HepG2 (cell line): ENCODE measurements at regions not wholly inside any gene's neighbourhood (a gene's known extent, or its start where the extent isn't known, plus 50 kb on each side); places are given as distances from the start of the nearest gene placed in this dataset.

Source experiments
- ATAC-seq: fragments of 200-7000 bp; cut with Tn5 transposase; 3 replicates; pipeline ENCODE4 v1.9.1; 2020; ENCODE audit warnings: mild to moderate bottlenecking, moderate library complexity
- BruUV-seq: library from RNA; stranded (reverse); fragments of 400-500 nt; replicated peaks from 2 replicates; lab custom pipeline; 2021; lab: Mats Ljungman, UMichigan
- CTCF ChIA-PET: fragments of 300-600 bp; formaldehyde crosslinking; extraction: SDS; loops from one replicate; lab custom pipeline; 2021; ENCODE audit warnings: low total read pairs, inconsistent platforms, low intra/inter-chr PET ratio; lab: Yijun Ruan, JAX
- POLR2A ChIA-PET: fragments of 350-600 bp; sonication (Branson Sonifier 250); formaldehyde crosslinking; loops from one replicate; lab custom pipeline; 2020; ENCODE audit warnings: antibody characterized with exemption, inconsistent platforms; lab: Yijun Ruan, JAX
- DNase-seq: peaks from one replicate; pipeline ENCODE4 v3.0.0-alpha.2; 2015; ENCODE audit warnings: low spot score
- FAIRE-seq: peaks from 3 replicates; lab custom pipeline; 2011; peaks lifted over from hg19 to GRCh38; lab: Jason Lieb, UNC
- H2AFZ ChIP-seq: one replicate; pipeline ENCODE4 v1.6.1; 2011; ENCODE audit warnings: low read length, inconsistent platforms
- H3K27ac ChIP-seq: fragments of 300-600 bp; 3 replicates; pipeline ENCODE4 v1.8.0; 2011; ENCODE audit warnings: mixed run types, mild to moderate bottlenecking, mixed read lengths, low read length, inconsistent platforms; ENCODE audit not compliant: insufficient read depth; ENCODE audit errors: extremely low read length
- H3K27me3 ChIP-seq, 2 experiments: fragments of 200-600 bp in 1 of 2; 2 replicates in 1 of 2; 3 replicates in 1 of 2; pipeline versions ENCODE4 v1.6.0 to v1.8.0; 2011; ENCODE audit warnings: low read length in 2 of 2, mild to moderate bottlenecking in 2 of 2, moderate library complexity in 2 of 2, inconsistent platforms in 1 of 2; ENCODE audit not compliant: insufficient read depth in 2 of 2, control insufficient read depth in 1 of 2
- H3K36me3 ChIP-seq, 2 experiments: fragments of 200-600 bp in 1 of 2; replicated peaks in 1 of 2; 2 replicates in 1 of 2; 3 replicates in 1 of 2; pipeline versions ENCODE4 v1.5.1 to v1.8.0; 2011; ENCODE audit warnings: low read length in 2 of 2, inconsistent platforms in 1 of 2; ENCODE audit not compliant: insufficient read depth in 2 of 2, control insufficient read depth in 1 of 2
- H3K4me1 ChIP-seq: 2 replicates; pipeline ENCODE4 v1.5.1; 2012; ENCODE audit warnings: low read length, inconsistent platforms; ENCODE audit not compliant: insufficient read depth
- H3K4me2 ChIP-seq: 2 replicates; pipeline ENCODE4 v1.6.0; 2011; ENCODE audit warnings: low read depth, low read length, inconsistent platforms
- H3K4me3 ChIP-seq, 3 experiments: fragments of 200-600 bp in 1 of 3; sonication (generic), shearing (Covaris generic) in 1 of 3; replicated peaks in 1 of 3; 2 replicates each; pipeline ENCODE4 v1.5.1; 2011 to 2016; ENCODE audit warnings: low read length in 3 of 3, inconsistent platforms in 2 of 3, low read depth in 2 of 3, mild to moderate bottlenecking in 2 of 3, control low read depth in 1 of 3, mixed read lengths in 1 of 3; ENCODE audit not compliant: insufficient read depth in 1 of 3
- H3K79me2 ChIP-seq: one replicate; pipeline ENCODE4 v1.6.1; 2011; ENCODE audit warnings: low read length, inconsistent platforms; ENCODE audit not compliant: insufficient read depth
- H3K9ac ChIP-seq: 2 replicates; pipeline ENCODE4 v1.6.0; 2011; ENCODE audit warnings: mild to moderate bottlenecking, low read depth, low read length, inconsistent platforms; ENCODE audit not compliant: insufficient read depth
- H3K9me3 ChIP-seq: 2 replicates; pipeline ENCODE4 v1.5.1; 2012; ENCODE audit warnings: mild to moderate bottlenecking, low read length
- H4K20me1 ChIP-seq: 2 replicates; pipeline ENCODE4 v1.6.0; 2011; ENCODE audit warnings: inconsistent platforms, mild to moderate bottlenecking, low read length, moderate library complexity; ENCODE audit not compliant: insufficient read depth
- DMAP1 ChIP-seq: IDR thresholded peaks from 2 replicates; pipeline ENCODE4 v1.6.1; 2016
- GATA4 ChIP-seq: sonication (generic); IDR thresholded peaks from 2 replicates; pipeline ENCODE4 v1.6.1; 2016; ENCODE audit warnings: antibody characterized with exemption, low read depth, borderline replicate concordance
- PPARG ChIP-seq: conservative IDR thresholded peaks from 2 replicates; pipeline ENCODE4 v1.6.1; 2016; ENCODE audit warnings: missing biosample characterization, missing genetic modification reagents
- ZBTB42 ChIP-seq: sonication (generic); formaldehyde crosslinking; IDR thresholded peaks from 2 replicates; pipeline ENCODE4 v1.5.0; 2020; ENCODE audit warnings: mild to moderate bottlenecking, missing genetic modification reagents
- ZNF232 ChIP-seq: sonication (generic); formaldehyde crosslinking; IDR thresholded peaks from 2 replicates; pipeline ENCODE4 v1.4.0; 2020; ENCODE audit warnings: missing genetic modification reagents, borderline replicate concordance
- WGBS: methylation state at CpG from one replicate; pipeline ENCODE4 v1.1.6; 2017; ENCODE audit warnings: low lambda C conversion rate; 5-methylcytosine and 5-hydroxymethylcytosine counted together
- in situ Hi-C: cut with HindIII; loops from 2 replicates; pipeline ENCODE4 v1.10.0; 2017; ENCODE audit warnings: low pct_unique_long_range_greater_than_20kb; ENCODE audit not compliant: extremely low pct_ligation_motif_present
- intact Hi-C: fragments of 100-400 bp; cut with micrococcal nuclease; formaldehyde crosslinking; loops from one replicate; pipeline ENCODE4 v1.10.0; 2022; ENCODE audit not compliant: unreplicated experiment

- no peaks in the 10 kb centered on the region for H4K20me1 ChIP-seq
- no TSS peak for BruUV-seq
- in situ Hi-C loops = no loop called here
- H3K4me1 ChIP-seq = no peaks in the 10 kb centered on the region
- POLR2A ChIA-PET = no interaction called here
- intact Hi-C loops = no loop called here
- no peaks in the 10 kb centered on the region for H3K27me3 ChIP-seq
- no peaks in the 10 kb centered on the region for H3K79me2 ChIP-seq
- CTCF ChIA-PET = no interaction called here
- H3K36me3 ChIP-seq = no peaks in the 10 kb centered on the region
- DNase-seq (no peak), FAIRE-seq (no peak), ATAC-seq (no peak)
- peaks cover 9% of the 10 kb centered on the region for H3K9me3 ChIP-seq
- no peak overlapping the region for H3K9ac ChIP-seq
- H3K4me3 ChIP-seq = no peak overlapping the region
- no peak overlapping the region for H3K4me2 ChIP-seq
- H2AFZ ChIP-seq = no peak overlapping the region
- whole genome bisulfite sequencing = 0% methylated on average over 4 of the region's 4 CpGs
- H3K27ac ChIP-seq = no peak overlapping the region
- TF ChIP-seq PPARG (CRISPR knock-in tag) = no peak
Measured at GRCh38 chr11:131111775-131112174, 195.5 kb upstream of the SNX19 start.

- H3K4me2 ChIP-seq = no peak overlapping the region
- H3K9me3 ChIP-seq = no peaks in the 10 kb centered on the region
- DNase-seq = no peak
- POLR2A ChIA-PET = no interaction called here
- no peak for ATAC-seq
- H3K4me3 ChIP-seq = no peak overlapping the region
- H2AFZ ChIP-seq = no peak overlapping the region
- in situ Hi-C loops = no loop called here
- no peaks in the 10 kb centered on the region for H3K4me1 ChIP-seq
- TF ChIP-seq ZNF232 (CRISPR knock-in tag) (no peak), DMAP1 (CRISPR knock-in tag) (no peak), GATA4 (no peak), ZBTB42 (CRISPR knock-in tag) (no peak)
- H3K9ac ChIP-seq = no peak overlapping the region
- FAIRE-seq = no peak
- BruUV-seq = no TSS peak
- H3K36me3 ChIP-seq = no peaks in the 10 kb centered on the region
- no peaks in the 10 kb centered on the region for H4K20me1 ChIP-seq
- H3K27ac ChIP-seq = no peak overlapping the region
- H3K27me3 ChIP-seq = no peaks in the 10 kb centered on the region
- whole genome bisulfite sequencing = 0% methylated on average over 3 of the region's 3 CpGs
- no peaks in the 10 kb centered on the region for H3K79me2 ChIP-seq
- CTCF ChIA-PET = no interaction called here
- intact Hi-C loops = no loop called here
Measured at GRCh38 chr11:131118247-131118646, 202.0 kb upstream of the SNX19 start.
